NCI-H2196 (cell line): ENCODE measurements at regions not wholly inside any gene's neighbourhood (a gene's known extent, or its start where the extent isn't known, plus 50 kb on each side); places are given as distances from the start of the nearest gene placed in this dataset.
"Not testable (repeated sequence)": the region's sequence is repeated elsewhere in the genome, so short reads cannot be mapped to it uniquely, and the experiment has no call there.

ENCODE experiments used
- DNase-seq: peaks from one replicate; lab custom pipeline; 2025; ENCODE audit not compliant: unreplicated experiment; lab: John Stamatoyannopoulos, UW

DNA sequence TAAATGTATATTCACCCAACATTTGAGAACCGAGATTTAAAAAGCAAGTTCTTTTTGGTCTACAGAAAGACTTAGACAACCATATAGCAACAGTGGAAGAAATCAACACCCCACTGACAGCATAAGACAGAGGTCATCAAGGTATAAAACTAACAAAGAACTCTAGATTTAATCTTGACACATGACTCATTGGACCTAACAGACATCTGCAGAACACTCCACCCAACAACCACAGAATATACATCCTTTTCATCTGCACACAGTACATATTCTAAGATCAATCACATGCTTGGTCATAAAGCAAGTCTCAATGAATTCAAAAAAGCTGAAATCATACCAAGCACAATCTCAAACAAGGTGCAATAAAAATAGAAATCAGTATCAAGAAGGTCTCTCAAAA is 65.8 kb downstream of the SPIN4 start:
- DNase-seq: no peak

DNA sequence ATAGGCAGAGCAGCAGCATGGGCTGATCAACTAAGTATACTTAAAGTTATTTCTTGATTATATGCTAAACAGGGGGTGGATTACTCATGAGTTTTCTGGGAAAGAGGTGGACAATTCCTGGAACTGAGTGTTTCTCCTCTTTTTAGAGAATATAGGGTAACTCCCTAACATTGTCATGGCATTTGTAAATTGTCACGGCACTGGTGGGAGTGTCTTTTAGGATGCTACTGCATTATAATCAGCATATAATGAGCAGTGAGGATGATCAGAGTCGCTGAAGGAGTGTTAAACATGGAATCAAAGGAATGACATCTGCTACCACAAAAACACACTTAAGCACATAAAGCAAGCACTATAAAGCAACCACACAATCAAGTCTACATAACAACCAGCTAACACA is 66.5 kb downstream of the SPIN4 start:
- no peak for DNase-seq

- DNase-seq: no peak
Observed at GRCh38 chrX:63283348-63283747, 67.8 kb downstream of the SPIN4 start.

DNA sequence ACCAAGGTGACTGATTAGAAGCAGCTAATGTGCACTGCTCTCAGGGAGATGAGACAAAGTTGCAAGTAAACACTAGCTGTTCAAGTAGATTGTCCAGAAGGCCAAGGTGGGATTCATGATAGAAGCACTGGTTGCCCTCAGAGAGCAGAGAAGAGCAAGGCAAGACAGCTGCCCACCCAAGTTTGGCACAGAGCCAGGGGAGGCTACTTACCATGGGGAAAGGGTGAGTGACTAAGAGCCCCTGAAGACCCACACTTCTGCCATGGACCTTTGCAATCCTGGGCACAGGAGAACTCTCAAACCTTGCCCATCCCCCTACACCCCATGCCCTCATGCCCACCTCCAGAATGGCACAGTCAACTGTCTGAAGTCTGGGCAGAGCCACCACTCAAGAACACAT is 68.3 kb downstream of the SPIN4 start:
- no peak for DNase-seq

DNA sequence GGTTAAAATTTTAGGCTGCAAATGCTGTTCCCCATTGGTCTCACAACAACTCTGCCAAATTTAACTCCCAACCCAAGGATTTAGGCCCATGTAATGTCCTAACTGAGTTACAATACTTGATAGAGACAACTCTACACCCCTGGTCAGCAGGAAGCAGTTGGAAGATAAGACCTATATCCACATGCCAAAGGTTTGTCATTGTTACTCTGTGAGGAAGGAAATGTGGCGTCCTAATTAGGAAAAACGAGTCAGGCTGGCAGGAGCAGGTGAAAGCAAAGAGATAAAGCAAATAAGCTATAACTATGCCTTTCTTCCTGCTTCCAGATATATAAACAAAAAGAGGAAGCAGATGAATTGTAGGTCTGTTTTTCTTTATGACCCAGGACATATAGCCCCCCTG is 69.1 kb downstream of the SPIN4 start:
- no peak for DNase-seq

GRCh38 chrX:63281465-63281864 is 69.7 kb downstream of the SPIN4 start:
- DNase-seq: no peak

GRCh38 chrX:63277394-63277793 is 73.7 kb downstream of the SPIN4 start:
- DNase-seq: not testable (repeated sequence)

DNA sequence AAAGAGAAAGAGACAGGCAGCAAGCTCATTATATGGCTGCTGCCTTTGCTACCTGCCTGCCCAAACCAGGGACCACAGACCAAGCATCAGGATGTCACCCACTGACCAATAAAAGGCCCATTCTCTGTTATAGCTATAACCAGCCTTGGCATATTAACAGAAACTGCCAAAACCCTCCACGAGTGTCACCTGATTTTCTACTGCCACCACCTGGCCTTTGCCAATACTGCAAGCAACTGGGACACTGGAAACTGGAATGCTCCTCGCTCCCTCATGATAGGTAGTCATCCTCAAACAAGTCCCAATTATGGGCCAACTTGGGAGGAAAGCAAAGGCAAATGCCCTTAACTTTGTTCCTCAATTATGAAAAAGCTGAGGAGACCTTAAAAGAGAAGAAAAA is 76.0 kb downstream of the SPIN4 start:
- no peak for DNase-seq

GRCh38 chrX:63270873-63271272 is 80.3 kb downstream of the SPIN4 start:
- no peak for DNase-seq

- DNase-seq: no peak
Observed at GRCh38 chrX:63258144-63258543, 93.0 kb downstream of the SPIN4 start.

GRCh38 chrX:63250253-63250868 is 100.8 kb downstream of the SPIN4 start:
- DNase-seq: no peak

DNA sequence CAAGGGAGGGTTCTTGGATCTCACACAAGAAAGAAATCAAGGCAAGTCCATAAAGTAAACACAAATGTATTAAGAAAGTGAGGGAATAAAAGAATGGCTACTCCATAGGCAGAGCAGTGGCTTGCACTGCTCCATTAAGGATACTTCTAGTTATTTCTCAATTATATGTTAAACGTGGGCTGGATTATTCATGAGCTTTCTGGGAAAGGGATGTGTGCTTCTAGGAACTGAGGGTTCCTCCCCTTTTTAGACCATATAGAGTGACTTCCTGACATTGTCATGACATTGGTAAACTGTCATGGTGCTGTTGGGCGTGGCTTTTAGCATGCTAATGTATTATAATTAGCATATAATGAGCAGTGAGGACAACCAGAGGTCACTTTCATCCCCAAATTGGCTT is 108.4 kb downstream of the SPIN4 start:
- not testable (repeated sequence) for DNase-seq

- DNase-seq: not testable (repeated sequence)
Observed at GRCh38 chrX:63235963-63236362, 115.2 kb downstream of the SPIN4 start.

DNA sequence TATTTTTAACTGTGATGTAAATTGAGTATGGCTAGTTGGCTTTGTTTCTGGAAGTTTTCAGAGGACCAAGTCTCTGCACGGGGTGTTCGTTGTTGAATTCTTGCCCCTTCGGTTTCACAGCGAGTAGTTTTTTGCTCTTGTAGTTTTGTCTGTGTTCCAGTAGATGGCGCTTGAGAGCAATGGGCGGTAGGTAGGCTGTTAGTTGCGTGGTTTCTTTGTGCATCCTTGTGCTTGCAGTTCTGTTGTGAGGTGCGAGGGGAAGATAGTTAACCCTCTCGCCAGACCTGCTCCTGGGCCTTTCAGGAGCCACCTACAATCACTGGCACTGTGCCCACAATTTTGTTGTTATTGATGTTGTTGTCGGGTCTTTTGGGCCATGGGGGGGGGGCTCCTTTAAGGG is 118.1 kb downstream of the SPIN4 start:
- DNase-seq: not testable (repeated sequence)

DNA sequence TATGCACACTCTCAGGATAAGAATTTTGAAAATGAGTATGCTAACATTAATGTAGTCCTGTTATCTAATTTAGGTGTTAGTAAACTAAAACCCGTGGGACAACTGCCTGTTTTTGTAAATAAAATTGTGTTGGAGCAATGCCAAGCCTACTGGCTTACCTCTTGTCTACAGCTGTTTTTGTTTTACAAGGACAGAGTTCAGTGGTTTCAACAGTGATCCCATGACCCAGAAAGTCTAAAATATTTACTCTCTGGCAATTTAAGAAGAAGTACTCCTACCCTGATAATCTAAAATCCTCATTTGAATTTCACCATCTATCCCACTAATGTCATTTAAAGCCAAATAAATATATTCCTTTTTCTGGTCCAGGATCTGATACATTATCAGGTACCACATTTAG is 132.9 kb downstream of the SPIN4 start:
- DNase-seq: not testable (repeated sequence)

DNA sequence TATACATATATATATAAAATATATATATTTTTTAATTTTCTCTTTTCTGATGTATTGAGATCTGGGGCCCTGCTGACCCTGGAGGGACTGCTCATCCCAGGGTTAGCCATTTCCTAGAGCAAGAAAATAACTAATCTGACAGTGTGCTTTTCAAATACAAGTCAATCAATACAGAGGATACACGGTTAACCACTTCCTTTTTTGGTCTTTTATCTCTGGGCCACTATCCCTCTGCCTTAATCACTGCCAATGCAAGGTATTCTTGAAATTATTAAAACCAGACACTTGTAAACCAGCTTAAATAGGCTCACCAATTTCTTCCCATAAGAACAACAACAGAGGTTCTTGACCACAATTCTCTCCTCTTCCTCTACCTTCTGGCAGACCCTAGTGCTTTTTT is 133.6 kb downstream of the SPIN4 start:
- not testable (repeated sequence) for DNase-seq

- not testable (repeated sequence) for DNase-seq
Observed at GRCh38 chrX:63209645-63210044, 141.5 kb downstream of the SPIN4 start.

GRCh38 chrX:63209128-63209527 is 142.0 kb downstream of the SPIN4 start:
- not testable (repeated sequence) for DNase-seq

- not testable (repeated sequence) for DNase-seq
Observed at GRCh38 chrX:63204266-63205074, 146.7 kb downstream of the SPIN4 start.

- DNase-seq: not testable (repeated sequence)
Observed at GRCh38 chrX:63201987-63202386, 149.1 kb downstream of the SPIN4 start.

- not testable (repeated sequence) for DNase-seq
Observed at GRCh38 chrX:63198693-63199092, 152.4 kb downstream of the SPIN4 start.

DNA sequence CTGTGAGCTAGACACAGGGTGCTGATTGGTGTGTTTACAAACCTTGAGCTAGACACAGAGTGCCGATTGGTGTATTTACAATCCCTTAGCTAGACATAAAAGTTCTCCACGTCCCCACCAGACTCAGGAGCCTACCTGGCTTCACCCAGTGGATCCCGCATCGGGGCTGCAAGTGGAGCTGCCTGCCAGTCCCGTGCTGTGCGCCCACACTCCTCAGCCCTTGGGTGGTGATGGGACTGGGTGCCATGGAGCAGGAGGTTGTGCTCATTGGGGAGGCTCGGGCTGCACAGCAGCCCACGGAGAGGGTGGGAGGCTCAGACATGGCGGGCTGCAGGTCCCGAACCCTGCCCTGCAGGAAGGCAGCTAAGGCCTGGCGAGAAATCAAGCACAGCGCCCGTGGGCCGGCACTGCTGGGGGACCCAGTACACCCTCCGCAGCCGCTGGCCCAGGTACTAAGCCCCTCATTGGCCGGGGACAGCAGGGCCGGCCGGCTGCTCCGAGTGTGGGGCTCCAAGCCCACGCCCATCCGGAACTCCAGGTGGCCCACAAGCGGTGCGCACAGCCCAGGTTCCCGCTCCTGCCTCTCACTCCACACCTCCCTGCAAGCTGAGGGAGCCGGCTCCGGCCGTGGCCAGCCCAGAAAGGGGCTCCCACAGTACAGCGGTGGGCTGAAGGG is 158.6 kb downstream of the SPIN4 start:
- not testable (repeated sequence) for DNase-seq
